ENCODE measurements at regions not wholly inside any gene's neighbourhood (a gene's known extent, or its start where the extent isn't known, plus 50 kb on each side); places are given as distances from the start of the nearest gene placed in this dataset.

GRCh38 chr18:71252351-71252865 is 963.6 kb downstream of the SOCS6 start:
- Histone ChIP-seq H3K9ac (ENCODE audit: low read length in 3 of 3) (no peak overlapping the region), H3K36me3 (ENCODE audit: control insufficient read depth in 2 of 3, insufficient read depth in 3 of 3, low read length in 3 of 3) (no peaks in the 10 kb centered on the region), H3K27me3 (ENCODE audit: control insufficient read depth, insufficient read depth, low read length) (no peaks in the 10 kb centered on the region), H3K9me3 (ENCODE audit: control insufficient read depth in 2 of 3, insufficient read depth in 1 of 3, low read length in 3 of 3) (no peaks in the 10 kb centered on the region), H3K4me1 (ENCODE audit: control insufficient read depth in 2 of 3, insufficient read depth in 2 of 3, low read depth in 1 of 3, low read length in 3 of 3) (no peaks in the 10 kb centered on the region), H3K4me3 (ENCODE audit: low read length in 3 of 3) (no peak overlapping the region), H3K27ac (ENCODE audit: low read depth in 2 of 2, low read length in 2 of 2) (no peak overlapping the region)
- no peak for TF ChIP-seq CTCF (IDR thresholded peaks at IDR 0.05; ENCODE audit: borderline replicate concordance, extremely low read depth, insufficient read depth)
- DNase-seq: no peak
- no peak for FAIRE-seq
- intact Hi-C loops (cut with DNase I): no loop called here

GRCh38 chr18:71250191-71250590 is 961.3 kb downstream of the SOCS6 start:
- intact Hi-C loops (cut with DNase I): no loop called here
- DNase-seq: peak in 1 of 5 donors; percentile 9
- Histone ChIP-seq H3K9ac (ENCODE audit: low read length in 3 of 3) (no peak overlapping the region), H3K9me3 (ENCODE audit: control insufficient read depth in 2 of 3, insufficient read depth in 1 of 3, low read length in 3 of 3) (no peaks in the 10 kb centered on the region), H3K4me3 (ENCODE audit: low read length in 3 of 3) (no peak overlapping the region), H3K4me1 (ENCODE audit: control insufficient read depth in 2 of 3, insufficient read depth in 2 of 3, low read depth in 1 of 3, low read length in 3 of 3) (no peaks in the 10 kb centered on the region), H3K27ac (ENCODE audit: low read depth in 2 of 2, low read length in 2 of 2) (no peak overlapping the region), H3K27me3 (ENCODE audit: control insufficient read depth, insufficient read depth, low read length) (no peaks in the 10 kb centered on the region), H3K36me3 (ENCODE audit: control insufficient read depth in 2 of 3, insufficient read depth in 3 of 3, low read length in 3 of 3) (no peaks in the 10 kb centered on the region)
- TF ChIP-seq CTCF (IDR thresholded peaks at IDR 0.05; ENCODE audit: borderline replicate concordance, extremely low read depth, insufficient read depth): no peak
- FAIRE-seq: no peak

GRCh38 chr18:71249791-71250190 is 960.9 kb downstream of the SOCS6 start:
- FAIRE-seq (no peak), DNase-seq (peak in 2 of 5 donors; percentile 10 to 11)
- intact Hi-C loops (cut with DNase I): no loop called here
- Histone ChIP-seq H3K27me3 (ENCODE audit: control insufficient read depth, insufficient read depth, low read length) (no peaks in the 10 kb centered on the region), H3K9ac (ENCODE audit: low read length in 3 of 3) (no peak overlapping the region), H3K36me3 (ENCODE audit: control insufficient read depth in 2 of 3, insufficient read depth in 3 of 3, low read length in 3 of 3) (no peaks in the 10 kb centered on the region), H3K4me3 (ENCODE audit: low read length in 3 of 3) (no peak overlapping the region), H3K9me3 (ENCODE audit: control insufficient read depth in 2 of 3, insufficient read depth in 1 of 3, low read length in 3 of 3) (no peaks in the 10 kb centered on the region), H3K4me1 (ENCODE audit: control insufficient read depth in 2 of 3, insufficient read depth in 2 of 3, low read depth in 1 of 3, low read length in 3 of 3) (no peaks in the 10 kb centered on the region), H3K27ac (ENCODE audit: low read depth in 2 of 2, low read length in 2 of 2) (no peak overlapping the region)
- TF ChIP-seq CTCF (IDR thresholded peaks at IDR 0.05; ENCODE audit: borderline replicate concordance, extremely low read depth, insufficient read depth): no peak

GRCh38 chr18:71242981-71243380 is 954.1 kb downstream of the SOCS6 start:
- Histone ChIP-seq H3K9ac (ENCODE audit: low read length in 3 of 3) (no peak overlapping the region), H3K4me3 (ENCODE audit: low read length in 3 of 3) (no peak overlapping the region), H3K27me3 (ENCODE audit: control insufficient read depth, insufficient read depth, low read length) (no peaks in the 10 kb centered on the region), H3K27ac (ENCODE audit: low read depth in 2 of 2, low read length in 2 of 2) (no peak overlapping the region), H3K9me3 (ENCODE audit: control insufficient read depth in 2 of 3, insufficient read depth in 1 of 3, low read length in 3 of 3) (no peaks in the 10 kb centered on the region), H3K36me3 (ENCODE audit: control insufficient read depth in 2 of 3, insufficient read depth in 3 of 3, low read length in 3 of 3) (no peaks in the 10 kb centered on the region), H3K4me1 (ENCODE audit: control insufficient read depth in 2 of 3, insufficient read depth in 2 of 3, low read depth in 1 of 3, low read length in 3 of 3) (no peaks in the 10 kb centered on the region)
- intact Hi-C loops (cut with DNase I): no loop called here
- TF ChIP-seq CTCF (IDR thresholded peaks at IDR 0.05; ENCODE audit: borderline replicate concordance, extremely low read depth, insufficient read depth): no peak
- DNase-seq (no peak), FAIRE-seq (no peak)
